Glutamatergic neuron (in vitro differentiated cells): ENCODE measurements at regions not wholly inside any gene's neighbourhood (a gene's known extent, or its start where the extent isn't known, plus 50 kb on each side); places are given as distances from the start of the nearest gene placed in this dataset.

Experiments
- DNase-seq: peaks from one replicate; pipeline ENCODE4 v3.0.0; 2022
- H3K27ac Mint-ChIP-seq: one replicate; pipeline ENCODE4 v1.8.0; 2020; ENCODE audit warnings: mild to moderate bottlenecking, mixed read lengths, inconsistent platforms; ENCODE audit not compliant: unreplicated experiment
- H3K27me3 Mint-ChIP-seq: one replicate; pipeline ENCODE4 v1.8.0; 2020; ENCODE audit warnings: mild to moderate bottlenecking, moderate library complexity, mixed read lengths, inconsistent platforms; ENCODE audit not compliant: unreplicated experiment
- H3K36me3 Mint-ChIP-seq: one replicate; pipeline ENCODE4 v1.8.0; 2020; ENCODE audit warnings: mild to moderate bottlenecking, mixed read lengths, inconsistent platforms; ENCODE audit not compliant: unreplicated experiment
- H3K4me1 Mint-ChIP-seq: one replicate; pipeline ENCODE4 v1.8.0; 2020; ENCODE audit warnings: mild to moderate bottlenecking, low read depth, mixed read lengths, inconsistent platforms; ENCODE audit not compliant: unreplicated experiment
- H3K4me3 Mint-ChIP-seq: one replicate; pipeline ENCODE4 v1.8.0; 2020; ENCODE audit warnings: mild to moderate bottlenecking, mixed read lengths, inconsistent platforms; ENCODE audit not compliant: unreplicated experiment
- H3K9me3 Mint-ChIP-seq: one replicate; pipeline ENCODE4 v1.8.0; 2020; ENCODE audit warnings: mild to moderate bottlenecking, moderate library complexity, mixed read lengths, inconsistent platforms; ENCODE audit not compliant: unreplicated experiment
- CTCF ChIP-seq: fragments of 200-600 bp; sonication (generic); IDR thresholded peaks from one replicate; pipeline ENCODE4 v1.5.0; 2021; ENCODE audit not compliant: partially characterized antibody, unreplicated experiment

GRCh38 chr6:8686077-8686476, 250.7 kb upstream of the SLC35B3 start:
- peaks cover 3% of the 10 kb centered on the region for H3K27me3 Mint-ChIP-seq

GRCh38 chr6:8683204-8683603, 247.9 kb upstream of the SLC35B3 start:
- no peak for DNase-seq
- no peak for TF ChIP-seq CTCF
- Mint-ChIP-seq H3K27ac (no peak overlapping the region), H3K27me3 (peaks cover 5% of the 10 kb centered on the region), H3K4me3 (no peak overlapping the region), H3K4me1 (no peaks in the 10 kb centered on the region), H3K9me3 (no peaks in the 10 kb centered on the region), H3K36me3 (no peaks in the 10 kb centered on the region)

More at GRCh38 chr6:8686077-8686476, 250.7 kb upstream of the SLC35B3 start:
- no peak overlapping the region for H3K4me3 Mint-ChIP-seq
- no peak overlapping the region for H3K27ac Mint-ChIP-seq
- no peaks in the 10 kb centered on the region for H3K9me3 Mint-ChIP-seq
- TF ChIP-seq CTCF, result no peak
- no peak for DNase-seq
- H3K4me1 Mint-ChIP-seq, result no peaks in the 10 kb centered on the region
- no peaks in the 10 kb centered on the region for H3K36me3 Mint-ChIP-seq

DNA sequence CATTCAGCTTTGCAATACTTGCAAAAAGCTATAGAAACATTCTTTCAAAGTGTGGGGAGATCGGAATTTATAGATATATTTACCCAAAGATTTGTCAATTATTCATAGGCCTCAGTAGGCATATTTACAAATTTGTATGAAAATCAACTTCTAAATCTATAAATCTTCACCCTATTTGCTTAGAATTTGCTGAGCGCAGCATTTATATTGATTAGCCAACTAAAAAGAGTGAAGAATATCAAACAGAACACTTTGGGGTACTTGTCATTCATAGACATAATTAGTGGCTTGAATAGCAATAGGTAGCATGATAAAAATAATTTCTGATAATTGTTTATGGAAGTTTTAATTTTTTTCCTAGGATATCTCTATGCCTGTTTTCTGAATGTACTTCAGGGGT, 244.5 kb upstream of the SLC35B3 start:
- no peak for DNase-seq
- Mint-ChIP-seq H3K9me3 (no peaks in the 10 kb centered on the region), H3K27me3 (peaks cover 2% of the 10 kb centered on the region), H3K27ac (no peak overlapping the region), H3K4me3 (no peak overlapping the region), H3K36me3 (no peaks in the 10 kb centered on the region), H3K4me1 (no peaks in the 10 kb centered on the region)
- TF ChIP-seq CTCF, result no peak

DNA sequence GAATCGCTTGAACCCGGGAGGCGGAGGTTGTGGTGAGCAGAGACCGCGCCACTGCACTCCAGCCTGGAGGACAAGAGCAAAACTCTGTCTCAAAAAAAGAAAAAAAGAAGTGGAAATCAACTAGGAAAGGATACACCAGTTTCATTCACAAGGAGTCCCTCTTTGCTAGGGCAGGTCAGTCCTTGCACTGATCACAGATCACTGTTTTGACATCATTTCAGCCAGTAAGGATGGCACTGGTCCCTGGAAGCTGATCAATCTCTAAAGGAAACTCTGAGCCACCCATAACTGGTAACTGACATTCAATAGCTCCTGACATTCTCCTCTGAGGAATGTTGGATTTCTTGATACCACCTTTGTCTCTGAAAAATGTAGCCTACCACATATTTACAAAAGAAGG, 243.1 kb upstream of the SLC35B3 start:
- DNase-seq, result no peak

DNA sequence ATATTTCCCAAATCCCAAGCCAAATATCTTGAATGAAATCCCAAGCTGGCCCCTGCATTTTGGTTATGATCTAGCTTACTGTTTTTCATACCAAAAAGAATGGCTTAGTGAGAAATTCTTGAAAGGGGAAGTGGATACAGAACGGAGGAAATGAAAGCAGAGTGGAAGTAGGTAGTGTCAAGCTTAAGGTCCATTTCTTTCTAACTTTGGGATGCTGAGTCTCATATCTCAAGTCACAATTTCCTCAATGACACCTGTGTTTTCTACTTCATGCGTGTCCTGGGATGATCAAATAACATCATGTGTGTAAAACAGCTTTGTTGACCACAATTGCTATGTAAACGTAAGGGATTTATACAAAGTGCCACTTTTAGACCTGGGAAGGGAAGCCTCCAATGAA, 238.8 kb upstream of the SLC35B3 start:
- DNase-seq, result no peak
- TF ChIP-seq CTCF, result no peak
- Mint-ChIP-seq H3K27me3 (no peaks in the 10 kb centered on the region), H3K4me3 (no peak overlapping the region), H3K27ac (no peak overlapping the region), H3K4me1 (no peaks in the 10 kb centered on the region), H3K9me3 (no peaks in the 10 kb centered on the region), H3K36me3 (no peaks in the 10 kb centered on the region)

More for the DNA sequence above, 243.1 kb upstream of the SLC35B3 start:
- H3K27me3 Mint-ChIP-seq, result peaks cover 2% of the 10 kb centered on the region
- no peaks in the 10 kb centered on the region for H3K9me3 Mint-ChIP-seq
- H3K4me3 Mint-ChIP-seq, result no peak overlapping the region
- no peaks in the 10 kb centered on the region for H3K36me3 Mint-ChIP-seq
- no peak overlapping the region for H3K27ac Mint-ChIP-seq
- TF ChIP-seq CTCF, result no peak
- no peaks in the 10 kb centered on the region for H3K4me1 Mint-ChIP-seq
